PC-3 (cell line): ENCODE measurements at regions not wholly inside any gene's neighbourhood (a gene's known extent, or its start where the extent isn't known, plus 50 kb on each side); places are given as distances from the start of the nearest gene placed in this dataset.

Source experiments
- ATAC-seq: fragments of 200-7000 bp; cut with Tn5 transposase; 2 replicates; pipeline ENCODE4 v1.9.1; 2020; ENCODE audit warnings: mild to moderate bottlenecking, moderate library complexity
- BruUV-seq: library from RNA; stranded (reverse); fragments of 400-500 nt; replicated peaks from 2 replicates; lab custom pipeline; 2021; lab: Mats Ljungman, UMichigan
- CTCF ChIA-PET: fragments of 300-600 bp; sonication (Branson Sonifier 250); formaldehyde crosslinking; loops from one replicate; lab custom pipeline; 2022; ENCODE audit warnings: antibody characterized with exemption; lab: Charles Lee
- POLR2A ChIA-PET: fragments of 300-600 bp; sonication (Branson Sonifier 250); formaldehyde crosslinking; loops from one replicate; lab custom pipeline; 2022; ENCODE audit warnings: antibody characterized with exemption; ENCODE audit not compliant: unreplicated experiment; lab: Charles Lee
- DNase-seq: peaks from one replicate; pipeline ENCODE4 v3.0.0-alpha.2; 2015
- H2AFZ ChIP-seq: fragments of 300-600 bp; sonication (generic); 2 replicates; pipeline ENCODE4 v1.6.0; 2016; ENCODE audit warnings: antibody characterized with exemption, low read length
- H3F3A ChIP-seq: fragments of 300-600 bp; sonication (generic); one replicate; pipeline ENCODE4 v1.6.0; 2017; ENCODE audit warnings: antibody characterized with exemption, low read length, control low read depth, mild to moderate bottlenecking; ENCODE audit not compliant: unreplicated experiment
- H3K27ac ChIP-seq: fragments of 300-600 bp; sonication (generic); 2 replicates; pipeline ENCODE4 v1.5.1; 2016; ENCODE audit warnings: mild to moderate bottlenecking, low read length
- H3K27me3 ChIP-seq: fragments of 300-600 bp; sonication (generic); 2 replicates; pipeline ENCODE4 v1.6.1; 2016; ENCODE audit warnings: low read length, mixed read lengths
- H3K36me3 ChIP-seq: fragments of 300-600 bp; sonication (generic); 2 replicates; pipeline ENCODE4 v1.6.1; 2016; ENCODE audit warnings: low read depth, mixed run types, low read length, mixed read lengths
- H3K4me1 ChIP-seq: fragments of 300-600 bp; sonication (generic); 2 replicates; pipeline ENCODE4 v1.5.1; 2016; ENCODE audit warnings: low read length; ENCODE audit not compliant: insufficient read depth
- H3K4me2 ChIP-seq: fragments of 300-600 bp; sonication (generic); 2 replicates; pipeline ENCODE4 v1.6.0; 2016; ENCODE audit warnings: low read length
- H3K4me3 ChIP-seq: fragments of 300-600 bp; sonication (generic); 2 replicates; pipeline ENCODE4 v1.5.1; 2016; ENCODE audit warnings: mild to moderate bottlenecking, low read length, mixed read lengths
- H3K79me2 ChIP-seq: fragments of 300-600 bp; sonication (generic); 2 replicates; pipeline ENCODE4 v1.6.1; 2017; ENCODE audit warnings: low read length, mixed read lengths
- H3K9ac ChIP-seq: fragments of 300-600 bp; sonication (generic); 2 replicates; pipeline ENCODE4 v1.6.0; 2016; ENCODE audit warnings: mild to moderate bottlenecking, low read length
- H3K9me2 ChIP-seq: fragments of 300-600 bp; sonication (generic); replicated peaks from 2 replicates; pipeline ENCODE4 v1.6.1; 2016; ENCODE audit warnings: mixed run types, low read length, mixed read lengths
- H3K9me3 ChIP-seq: fragments of 300-600 bp; sonication (generic); 2 replicates; pipeline ENCODE4 v1.6.1; 2016; ENCODE audit warnings: low read length, mixed read lengths
- H4K20me1 ChIP-seq: fragments of 300-600 bp; sonication (generic); 2 replicates; pipeline ENCODE4 v1.6.1; 2016; ENCODE audit warnings: low read length, mixed read lengths
- CTCF ChIP-seq: fragments of 300-600 bp; sonication (generic); conservative IDR thresholded peaks from 2 replicates; pipeline ENCODE4 v1.5.1; 2017; ENCODE audit warnings: antibody characterized with exemption, low read depth, mild to moderate bottlenecking, low read length
- EZH2 ChIP-seq: fragments of 300-600 bp; sonication (generic); IDR thresholded peaks from one replicate; pipeline ENCODE4 v1.6.1; 2017; ENCODE audit warnings: antibody characterized with exemption, mild to moderate bottlenecking, low read length; ENCODE audit not compliant: unreplicated experiment
- EZH2phosphoT487 ChIP-seq: fragments of 300-600 bp; sonication (generic); IDR thresholded peaks from 2 replicates; pipeline ENCODE4 v1.6.1; 2018; ENCODE audit warnings: mild to moderate bottlenecking, antibody characterized with exemption, low read length, borderline replicate concordance
- intact Hi-C: fragments of 100-400 bp; cut with micrococcal nuclease; formaldehyde crosslinking; loops from 2 replicates; pipeline ENCODE4 v1.9.0; 2023

DNA sequence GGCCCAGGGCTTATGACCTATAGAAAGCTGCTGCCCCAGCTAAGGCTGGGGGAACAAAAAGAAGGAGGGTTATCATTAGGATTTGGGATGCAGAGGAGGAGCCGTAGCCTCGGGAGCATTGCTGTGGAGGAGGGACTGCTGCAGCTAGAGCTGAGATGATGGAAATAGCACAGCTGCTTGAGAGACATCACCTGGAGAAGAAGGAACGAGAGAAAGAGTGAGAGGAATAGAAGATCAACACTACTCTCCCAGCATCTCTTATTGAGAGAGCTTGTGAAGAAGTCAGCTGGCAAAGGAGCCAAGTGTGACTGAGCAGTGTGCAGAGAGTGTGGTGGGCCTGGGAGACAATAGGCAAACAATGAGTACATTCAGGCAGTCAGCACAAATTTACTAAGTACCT, 100.7 kb upstream of the PLET1 start:
- no peaks in the 10 kb centered on the region for H3K79me2 ChIP-seq
- no peaks in the 10 kb centered on the region for H4K20me1 ChIP-seq
- peaks cover 24% of the 10 kb centered on the region for H3K4me1 ChIP-seq
- H3K36me3 ChIP-seq = no peaks in the 10 kb centered on the region
- H3K9ac ChIP-seq = no peak overlapping the region
- H2AFZ ChIP-seq = no peak overlapping the region
- H3K4me2 ChIP-seq = no peak overlapping the region
- H3K4me3 ChIP-seq = no peak overlapping the region
- DNase-seq (no peak), ATAC-seq (no peak)
- H3K9me2 ChIP-seq = no peaks in the 10 kb centered on the region
- no peak for TF ChIP-seq CTCF
- TF ChIP-seq EZH2 = no peak
- no peak for TF ChIP-seq EZH2phosphoT487
- H3K27ac ChIP-seq = no peak overlapping the region
- H3F3A ChIP-seq = no peaks in the 10 kb centered on the region
- no peaks in the 10 kb centered on the region for H3K9me3 ChIP-seq
- POLR2A ChIA-PET = no interaction called here
- no TSS peak for BruUV-seq
- intact Hi-C loops = no loop called here
- CTCF ChIA-PET = no interaction called here
- H3K27me3 ChIP-seq = peaks cover 3% of the 10 kb centered on the region; the same call in 1 of the 2 replicates

DNA sequence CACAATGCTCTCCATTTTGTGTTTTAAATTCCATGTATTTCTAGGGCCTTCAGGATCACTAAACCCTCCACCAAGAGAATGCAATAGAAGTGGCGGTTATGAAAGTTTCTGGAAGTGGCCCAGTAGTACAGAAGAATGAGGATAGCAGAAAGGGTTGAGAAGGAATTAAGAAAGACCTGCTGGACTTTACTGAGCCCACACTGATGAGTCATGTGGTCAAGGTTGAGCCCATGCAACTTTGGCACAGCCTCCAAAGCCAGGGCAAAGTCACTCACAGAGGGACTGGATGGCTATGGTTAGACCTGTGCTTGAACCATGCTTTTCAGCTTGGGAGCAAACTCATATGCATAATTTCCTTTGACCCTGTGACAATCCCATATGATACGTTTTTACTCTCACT, 102.9 kb upstream of the PLET1 start:
- Histone ChIP-seq H3K36me3 (no peaks in the 10 kb centered on the region), H3K4me3 (no peak overlapping the region), H3F3A (no peaks in the 10 kb centered on the region), H3K27ac (no peak overlapping the region), H3K9ac (no peak overlapping the region), H3K9me2 (no peaks in the 10 kb centered on the region), H3K27me3 (0 out of 2 replicates have a peak, but pooled peaks cover 3% of the 10 kb centered on the region), H3K4me2 (no peak overlapping the region), H4K20me1 (no peaks in the 10 kb centered on the region), H3K9me3 (no peaks in the 10 kb centered on the region), H2AFZ (no peak overlapping the region), H3K79me2 (no peaks in the 10 kb centered on the region), H3K4me1 (peaks cover 24% of the 10 kb centered on the region)
- intact Hi-C loops = no loop called here
- DNase-seq (peak; percentile 54), ATAC-seq (no peak)
- no peak for TF ChIP-seq CTCF
- no peak for TF ChIP-seq EZH2
- TF ChIP-seq EZH2phosphoT487 = no peak
- POLR2A ChIA-PET = no interaction called here
- CTCF ChIA-PET = no interaction called here
- no TSS peak for BruUV-seq

GRCh38 chr11:112364962-112365481, 104.4 kb upstream of the PLET1 start:
- H3K27me3 ChIP-seq = 0 out of 2 replicates have a peak, but pooled peaks cover 3% of the 10 kb centered on the region
- ATAC-seq (peak; percentile 98), DNase-seq (peak; percentile 96)
- H3K9ac ChIP-seq = no peak overlapping the region
- no peak overlapping the region for H2AFZ ChIP-seq
- POLR2A ChIA-PET = no interaction called here
- no TSS peak for BruUV-seq
- H3K36me3 ChIP-seq = no peaks in the 10 kb centered on the region
- CTCF ChIA-PET = no interaction called here
- no peaks in the 10 kb centered on the region for H4K20me1 ChIP-seq
- H3F3A ChIP-seq = no peaks in the 10 kb centered on the region
- peaks cover 24% of the 10 kb centered on the region for H3K4me1 ChIP-seq
- no peaks in the 10 kb centered on the region for H3K79me2 ChIP-seq
- peak overlapping the region; percentile 32 for H3K4me2 ChIP-seq
- TF ChIP-seq EZH2phosphoT487 (no peak), CTCF (no peak), EZH2 (no peak)
- intact Hi-C loops = loop anchor here (1.0 to 2.0 kb wide), 2 partner anchors 47 to 72 kb away; no protein-coding TSS in a partner anchor
- no peaks in the 10 kb centered on the region for H3K9me2 ChIP-seq
- no peaks in the 10 kb centered on the region for H3K9me3 ChIP-seq
- peak overlapping the region; percentile 27 for H3K27ac ChIP-seq
- H3K4me3 ChIP-seq = no peak overlapping the region
